ENCODE measurements at regions not wholly inside any gene's neighbourhood (a gene's known extent, or its start where the extent isn't known, plus 50 kb on each side); places are given as distances from the start of the nearest gene placed in this dataset.

- in situ Hi-C loops (cut with MboI; ENCODE audit: low sequenced_read_pairs, unreplicated experiment) = no loop called here
- TF ChIP-seq CTCF (IDR thresholded peaks at IDR 0.05; ENCODE audit: borderline replicate concordance, control extremely low read depth, extremely low read depth, insufficient read depth, missing control alignments) = no peak
These were observed 172.2 kb upstream of the MYCN start for GRCh38 chr2:15768142-15768541.

GRCh38 chr2:15768615-15769014, 171.7 kb upstream of the MYCN start:
- in situ Hi-C loops (cut with MboI; ENCODE audit: low sequenced_read_pairs, unreplicated experiment) = no loop called here

More at GRCh38 chr2:15768142-15768541, 172.2 kb upstream of the MYCN start:
- no peak for DNase-seq (ENCODE audit: low spot score)

GRCh38 chr2:15769235-15769634, 171.1 kb upstream of the MYCN start:
- no peak for DNase-seq (ENCODE audit: low spot score)
- no peak for TF ChIP-seq CTCF (IDR thresholded peaks at IDR 0.05; ENCODE audit: borderline replicate concordance, control extremely low read depth, extremely low read depth, insufficient read depth, missing control alignments)
- in situ Hi-C loops (cut with MboI; ENCODE audit: low sequenced_read_pairs, unreplicated experiment) = no loop called here

More at GRCh38 chr2:15768615-15769014, 171.7 kb upstream of the MYCN start:
- TF ChIP-seq CTCF (IDR thresholded peaks at IDR 0.05; ENCODE audit: borderline replicate concordance, control extremely low read depth, extremely low read depth, insufficient read depth, missing control alignments) = no peak
- no peak for DNase-seq (ENCODE audit: low spot score)

DNA sequence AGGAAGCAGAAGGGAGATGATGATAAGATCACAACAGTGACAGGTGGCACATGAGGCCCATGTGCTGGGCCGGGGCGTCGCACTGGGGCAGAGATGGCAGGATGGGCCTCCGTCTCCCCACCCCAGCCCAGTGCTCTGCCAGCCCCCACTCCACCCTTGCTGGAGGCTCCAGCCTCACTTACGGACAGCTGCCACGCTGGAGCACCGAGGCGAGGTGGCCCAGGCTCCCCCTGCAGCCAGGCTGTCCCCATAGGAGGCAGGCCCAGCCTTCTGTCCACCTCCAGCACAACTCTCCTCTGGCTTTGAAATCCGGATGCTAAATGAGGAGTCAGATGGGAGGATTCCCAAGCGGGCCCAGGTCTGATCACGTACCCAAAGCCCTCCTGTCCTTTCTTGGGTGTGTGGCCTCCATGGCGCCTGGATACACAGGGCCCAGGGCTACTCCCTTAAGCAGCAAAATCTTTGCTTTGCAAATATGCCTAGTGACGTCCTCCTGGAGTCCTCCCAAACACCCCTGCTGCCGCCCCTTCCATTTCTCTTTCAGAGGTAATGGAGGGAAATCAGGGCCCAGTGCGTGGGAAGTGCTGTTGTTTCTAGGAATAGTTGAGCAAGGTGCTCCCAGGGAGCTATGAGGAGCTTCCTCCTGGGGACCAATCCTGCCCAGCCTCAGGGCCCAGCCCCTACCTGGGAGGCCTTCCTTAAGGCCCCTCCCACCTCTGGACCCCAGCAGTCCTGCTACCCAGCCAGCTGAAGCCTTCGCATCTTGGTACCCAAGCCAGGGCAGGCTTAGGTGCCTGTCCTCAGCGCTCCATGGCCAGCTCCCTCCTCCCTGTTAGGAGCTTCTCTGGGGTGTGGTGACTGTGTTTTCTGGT, 170.4 kb upstream of the MYCN start:
- no peak for TF ChIP-seq CTCF (IDR thresholded peaks at IDR 0.05; ENCODE audit: borderline replicate concordance, control extremely low read depth, extremely low read depth, insufficient read depth, missing control alignments)
- no peak for DNase-seq (ENCODE audit: low spot score)
- in situ Hi-C loops (cut with MboI; ENCODE audit: low sequenced_read_pairs, unreplicated experiment) = no loop called here

DNA sequence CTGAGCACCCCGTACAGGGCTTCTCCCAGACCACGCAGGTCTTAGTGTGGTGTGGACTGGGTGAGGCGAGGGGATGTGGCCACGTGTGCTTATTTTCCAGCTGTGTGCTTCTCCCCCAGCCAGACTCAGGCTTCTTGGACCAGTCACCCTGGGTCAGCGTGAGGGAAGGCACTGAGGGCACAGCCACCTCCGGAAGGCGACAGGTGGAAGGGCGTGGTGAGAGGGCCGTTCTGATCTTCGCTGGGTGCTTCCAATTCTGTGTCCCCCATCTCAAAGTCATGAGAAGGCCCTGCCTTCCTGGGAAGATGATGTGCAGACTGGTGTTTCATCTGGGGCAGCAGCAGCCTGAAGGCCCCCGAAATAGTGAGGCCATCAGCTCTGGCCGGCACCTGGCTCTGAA, 169.7 kb upstream of the MYCN start:
- no peak for TF ChIP-seq CTCF (IDR thresholded peaks at IDR 0.05; ENCODE audit: borderline replicate concordance, control extremely low read depth, extremely low read depth, insufficient read depth, missing control alignments)
- in situ Hi-C loops (cut with MboI; ENCODE audit: low sequenced_read_pairs, unreplicated experiment) = no loop called here
- no peak for DNase-seq (ENCODE audit: low spot score)

- in situ Hi-C loops (cut with MboI; ENCODE audit: low sequenced_read_pairs, unreplicated experiment) = no loop called here
- DNase-seq (ENCODE audit: low spot score) = no peak
- no peak for TF ChIP-seq CTCF (IDR thresholded peaks at IDR 0.05; ENCODE audit: borderline replicate concordance, control extremely low read depth, extremely low read depth, insufficient read depth, missing control alignments)
These were observed 169.2 kb upstream of the MYCN start for GRCh38 chr2:15771124-15771523.
